Muscle layer of colon (tissue), 2 donors: ENCODE measurements at regions not wholly inside any gene's neighbourhood (a gene's known extent, or its start where the extent isn't known, plus 50 kb on each side); places are given as distances from the start of the nearest gene placed in this dataset.

ENCODE experiments used
- H3K27ac ChIP-seq: one replicate; pipeline ENCODE4 v1.7.0; 2013; ENCODE audit warnings: low read depth, mild to moderate bottlenecking, low read length, moderate library complexity
- H3K27me3 ChIP-seq, 2 donors: one replicate each; pipeline ENCODE4 v1.7.0; 2013; ENCODE audit warnings: low read length in 2 of 2, mild to moderate bottlenecking in 2 of 2; ENCODE audit not compliant: insufficient read depth in 2 of 2, control insufficient read depth in 1 of 2
- H3K36me3 ChIP-seq: one replicate; pipeline ENCODE4 v1.7.0; 2013; ENCODE audit warnings: mild to moderate bottlenecking, low read length; ENCODE audit not compliant: insufficient read depth
- H3K4me1 ChIP-seq: one replicate; pipeline ENCODE4 v1.7.0; 2013; ENCODE audit warnings: mild to moderate bottlenecking, low read length; ENCODE audit not compliant: insufficient read depth
- H3K4me3 ChIP-seq, 2 donors: one replicate each; pipeline ENCODE4 v1.7.0; 2013; ENCODE audit warnings: low read length in 2 of 2, low read depth in 1 of 2, mild to moderate bottlenecking in 1 of 2, moderate library complexity in 1 of 2
- H3K9ac ChIP-seq: one replicate; pipeline ENCODE4 v1.7.0; 2013; ENCODE audit warnings: low read length
- H3K9me3 ChIP-seq: one replicate; pipeline ENCODE4 v1.7.0; 2013; ENCODE audit warnings: mild to moderate bottlenecking, low read length
- donor health status: abdominal sarcoma.
- donor health status: Adenocarcinoma of cecum.

- Histone ChIP-seq H3K9ac (no peak overlapping the region), H3K9me3 (no peaks in the 10 kb centered on the region), H3K4me1 (no peaks in the 10 kb centered on the region), H3K27me3 (no peaks in the 10 kb centered on the region), H3K36me3 (no peaks in the 10 kb centered on the region), H3K4me3 (no peak overlapping the region), H3K27ac (no peak overlapping the region)
Observed at GRCh38 chr11:98965775-98966174, 55.0 kb upstream of the CNTN5 start.

- Histone ChIP-seq H3K36me3 (no peaks in the 10 kb centered on the region), H3K9ac (no peak overlapping the region), H3K9me3 (no peaks in the 10 kb centered on the region), H3K27ac (no peak overlapping the region), H3K4me3 (no peak overlapping the region), H3K4me1 (no peaks in the 10 kb centered on the region), H3K27me3 (no peaks in the 10 kb centered on the region)
Observed at GRCh38 chr11:98967005-98967404, 53.7 kb upstream of the CNTN5 start.
